C4-2B (cell line): ENCODE measurements at regions not wholly inside any gene's neighbourhood (a gene's known extent, or its start where the extent isn't known, plus 50 kb on each side); places are given as distances from the start of the nearest gene placed in this dataset.

ENCODE experiments used
- ZFX ChIP-seq: fragments of 450-650 bp; IDR thresholded peaks from 2 replicates; pipeline ENCODE4 v1.6.1; 2017
- TF ChIP-seq, protein P1 (sequence below): fragments of 450-650 bp; conservative IDR thresholded peaks from 2 replicates; pipeline ENCODE4 v1.5.1; 2017; ENCODE audit warnings: mild to moderate bottlenecking

- TF ChIP-seq, protein P1, sequence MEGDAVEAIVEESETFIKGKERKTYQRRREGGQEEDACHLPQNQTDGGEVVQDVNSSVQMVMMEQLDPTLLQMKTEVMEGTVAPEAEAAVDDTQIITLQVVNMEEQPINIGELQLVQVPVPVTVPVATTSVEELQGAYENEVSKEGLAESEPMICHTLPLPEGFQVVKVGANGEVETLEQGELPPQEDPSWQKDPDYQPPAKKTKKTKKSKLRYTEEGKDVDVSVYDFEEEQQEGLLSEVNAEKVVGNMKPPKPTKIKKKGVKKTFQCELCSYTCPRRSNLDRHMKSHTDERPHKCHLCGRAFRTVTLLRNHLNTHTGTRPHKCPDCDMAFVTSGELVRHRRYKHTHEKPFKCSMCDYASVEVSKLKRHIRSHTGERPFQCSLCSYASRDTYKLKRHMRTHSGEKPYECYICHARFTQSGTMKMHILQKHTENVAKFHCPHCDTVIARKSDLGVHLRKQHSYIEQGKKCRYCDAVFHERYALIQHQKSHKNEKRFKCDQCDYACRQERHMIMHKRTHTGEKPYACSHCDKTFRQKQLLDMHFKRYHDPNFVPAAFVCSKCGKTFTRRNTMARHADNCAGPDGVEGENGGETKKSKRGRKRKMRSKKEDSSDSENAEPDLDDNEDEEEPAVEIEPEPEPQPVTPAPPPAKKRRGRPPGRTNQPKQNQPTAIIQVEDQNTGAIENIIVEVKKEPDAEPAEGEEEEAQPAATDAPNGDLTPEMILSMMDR = no peak
- no peak for TF ChIP-seq ZFX
Measured at GRCh38 chr11:81744336-81745116, 989.1 kb downstream of the FAM181B start.
